Sigmoid colon (tissue), 6 donors: ENCODE measurements at regions not wholly inside any gene's neighbourhood (a gene's known extent, or its start where the extent isn't known, plus 50 kb on each side); places are given as distances from the start of the nearest gene placed in this dataset.

ENCODE experiments used
- DNase-seq: peaks from one replicate; pipeline ENCODE4 v3.0.0-alpha.2; 2019
- H3K27ac ChIP-seq, 4 donors: fragments of 200-600 bp; sonication (generic); one replicate each; pipeline ENCODE4 v1.5.1; 2016 to 2019; ENCODE audit warnings: mild to moderate bottlenecking in 1 of 4
- H3K27me3 ChIP-seq, 3 donors: fragments of 200-600 bp; sonication (generic); one replicate each; pipeline ENCODE4 v1.5.1; 2019; ENCODE audit warnings: mild to moderate bottlenecking in 1 of 3
- H3K36me3 ChIP-seq, 4 donors: fragments of 200-600 bp; sonication (generic); one replicate each; pipeline ENCODE4 v1.5.1; 2016 to 2019
- H3K4me1 ChIP-seq, 4 donors: fragments of 200-600 bp; sonication (generic); one replicate each; pipeline ENCODE4 v1.5.1; 2017 to 2019
- H3K4me3 ChIP-seq, 4 donors: fragments of 200-600 bp; sonication (generic); one replicate each; pipeline ENCODE4 v1.5.1; 2017 to 2019; ENCODE audit warnings: mild to moderate bottlenecking in 2 of 4, moderate library complexity in 1 of 4
- H3K9me3 ChIP-seq, 4 donors: fragments of 200-600 bp in 3 of 4; sonication (generic) in 3 of 4; one replicate each; pipeline versions ENCODE4 v1.5.1 to v1.6.1; 2013 to 2019
- CTCF ChIP-seq, 4 experiments: fragments of 450-650 bp in 3 of 4; fragments of 200-600 bp in 1 of 4; IDR thresholded peaks; one replicate each; pipeline ENCODE4 v1.5.1; 2016 to 2019; ENCODE audit warnings: antibody characterized with exemption in 4 of 4, mild to moderate bottlenecking in 3 of 4, moderate library complexity in 2 of 4
- EP300 ChIP-seq, 4 donors: sonication (generic); formaldehyde crosslinking; IDR thresholded peaks; one replicate each; pipeline ENCODE4 v1.6.1; 2017; ENCODE audit warnings: antibody characterized with exemption in 4 of 4
- POLR2A ChIP-seq, 2 donors: fragments of 450-650 bp; IDR thresholded peaks; one replicate each; pipeline ENCODE4 v1.6.1; 2016; ENCODE audit warnings: antibody characterized with exemption in 2 of 2, mild to moderate bottlenecking in 2 of 2, moderate library complexity in 2 of 2
- POLR2AphosphoS5 ChIP-seq, 4 donors: sonication (generic); formaldehyde crosslinking; IDR thresholded peaks; one replicate each; pipeline ENCODE4 v1.6.1; 2017; ENCODE audit warnings: antibody characterized with exemption in 4 of 4
- WGBS, 2 donors: extraction: QIAGEN DNeasy Blood & Tissue Kit; methylation state at CpG; one replicate each; pipeline ENCODE4 v1.1.7; 2013; 5-methylcytosine and 5-hydroxymethylcytosine counted together
- intact Hi-C: fragments of 100-400 bp; cut with DNase I; formaldehyde crosslinking; loops from one replicate; pipeline ENCODE4 v1.15.1; 2023
- donor health status: healthy with polysubstance abuse.
- donor health status: healthy.

DNA sequence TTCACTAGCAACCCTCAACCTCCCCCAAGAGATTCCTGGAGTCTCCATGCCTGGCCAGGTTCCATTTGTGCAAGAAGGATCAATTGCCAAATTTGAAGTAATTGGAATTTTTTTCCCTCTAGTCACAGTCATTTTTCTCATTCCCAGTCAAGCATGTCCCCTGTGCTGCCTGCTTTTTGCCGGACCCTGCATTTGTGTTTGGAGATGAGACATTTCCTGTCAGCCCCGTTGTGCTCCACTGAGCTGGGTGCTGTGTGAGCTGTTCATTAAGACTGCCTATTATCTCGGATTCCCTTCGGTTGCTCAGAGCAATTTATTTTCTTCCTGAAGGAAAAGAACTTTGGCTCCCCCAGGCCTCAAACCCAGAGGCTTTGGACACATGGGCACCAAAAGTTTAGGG, 201.0 kb upstream of the NLRP1 start:
- peaks cover 0 to 11% (median 3%) of the 10 kb centered on the region in 4 donors for H3K9me3 ChIP-seq

GRCh38 chr17:5785867-5786509, 201.7 kb upstream of the NLRP1 start:
- DNase-seq = no peak
- intact Hi-C loops = no loop called here
- Histone ChIP-seq H3K27me3 (peaks cover 0 to 7% (median 0%) of the 10 kb centered on the region in 3 donors), H3K9me3 (peaks cover 0 to 11% (median 3%) of the 10 kb centered on the region in 4 donors), H3K36me3 (no peaks in the 10 kb centered on the region), H3K4me3 (no peak overlapping the region), H3K27ac (no peak overlapping the region), H3K4me1 (no peaks in the 10 kb centered on the region)
- TF ChIP-seq CTCF (IDR thresholded peaks at IDR 0.05) = no peak
- no peak for TF ChIP-seq POLR2A (IDR thresholded peaks at IDR 0.05)
- TF ChIP-seq POLR2AphosphoS5 (IDR thresholded peaks at IDR 0.05) = no peak
- no peak for TF ChIP-seq EP300 (IDR thresholded peaks at IDR 0.05)
- WGBS, 2 donors = 66 to 71% methylated on average over 11 of the region's 11 CpGs

More for the DNA sequence above, 201.0 kb upstream of the NLRP1 start:
- intact Hi-C loops = no loop called here
- Histone ChIP-seq H3K4me3 (no peak overlapping the region), H3K36me3 (no peaks in the 10 kb centered on the region), H3K27me3 (peaks cover 0 to 7% (median 0%) of the 10 kb centered on the region in 3 donors), H3K4me1 (no peaks in the 10 kb centered on the region), H3K27ac (no peak overlapping the region)
- no peak for TF ChIP-seq POLR2A (IDR thresholded peaks at IDR 0.05)
- TF ChIP-seq POLR2AphosphoS5 (IDR thresholded peaks at IDR 0.05) = no peak
- no peak for TF ChIP-seq EP300 (IDR thresholded peaks at IDR 0.05)
- no peak for TF ChIP-seq CTCF (IDR thresholded peaks at IDR 0.05)
- 36 to 46% methylated on average over 4 of the region's 4 CpGs for WGBS, 2 donors
- no peak for DNase-seq

DNA sequence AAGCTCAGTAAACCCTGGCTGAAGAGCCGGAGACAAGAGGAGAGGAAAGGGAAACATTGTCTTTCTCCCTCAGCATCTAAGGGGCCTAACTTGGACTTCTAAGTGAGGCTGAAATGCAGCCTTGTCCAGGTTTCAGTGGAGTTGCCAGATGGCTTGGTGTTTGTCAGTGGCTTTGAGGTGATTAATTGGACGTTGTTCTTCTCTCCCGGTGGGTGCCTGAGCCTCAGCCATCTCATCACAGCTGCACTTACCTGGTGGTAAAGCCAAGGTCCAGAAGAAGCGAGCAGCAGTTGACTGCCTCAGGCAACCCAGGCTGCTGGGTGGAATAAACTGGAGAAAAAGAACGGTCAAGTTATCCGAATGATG, 202.2 kb upstream of the NLRP1 start:
- H3K27ac ChIP-seq = no peak overlapping the region
- no peaks in the 10 kb centered on the region for H3K36me3 ChIP-seq
- TF ChIP-seq CTCF (IDR thresholded peaks at IDR 0.05) = no peak
- no peak for DNase-seq
- H3K4me1 ChIP-seq = no peaks in the 10 kb centered on the region
- peaks cover 0 to 11% (median 3%) of the 10 kb centered on the region in 4 donors for H3K9me3 ChIP-seq
- peaks cover 0 to 7% (median 0%) of the 10 kb centered on the region in 3 donors for H3K27me3 ChIP-seq
- intact Hi-C loops = no loop called here
- 69 to 74% methylated on average over 6 of the region's 6 CpGs for WGBS, 2 donors
- H3K4me3 ChIP-seq = no peak overlapping the region

- TF ChIP-seq CTCF (IDR thresholded peaks at IDR 0.05) (no peak), POLR2A (IDR thresholded peaks at IDR 0.05) (no peak), POLR2AphosphoS5 (IDR thresholded peaks at IDR 0.05) (no peak), EP300 (IDR thresholded peaks at IDR 0.05) (no peak)
- H3K27ac ChIP-seq = no peak overlapping the region
- no peak for DNase-seq
- H3K27me3 ChIP-seq = peaks cover 0 to 7% (median 0%) of the 10 kb centered on the region in 3 donors
- no peaks in the 10 kb centered on the region for H3K36me3 ChIP-seq
- intact Hi-C loops = no loop called here
- H3K9me3 ChIP-seq = peaks cover 0 to 6% (median 5%) of the 10 kb centered on the region in 4 donors
- 80 to 83% methylated on average over 6 of the region's 6 CpGs for WGBS, 2 donors
- no peaks in the 10 kb centered on the region for H3K4me1 ChIP-seq
- no peak overlapping the region for H3K4me3 ChIP-seq
Measured at GRCh38 chr17:5788266-5788900, 204.1 kb upstream of the NLRP1 start.
